ENCODE measurements at regions not wholly inside any gene's neighbourhood (a gene's known extent, or its start where the extent isn't known, plus 50 kb on each side); places are given as distances from the start of the nearest gene placed in this dataset.

DNA sequence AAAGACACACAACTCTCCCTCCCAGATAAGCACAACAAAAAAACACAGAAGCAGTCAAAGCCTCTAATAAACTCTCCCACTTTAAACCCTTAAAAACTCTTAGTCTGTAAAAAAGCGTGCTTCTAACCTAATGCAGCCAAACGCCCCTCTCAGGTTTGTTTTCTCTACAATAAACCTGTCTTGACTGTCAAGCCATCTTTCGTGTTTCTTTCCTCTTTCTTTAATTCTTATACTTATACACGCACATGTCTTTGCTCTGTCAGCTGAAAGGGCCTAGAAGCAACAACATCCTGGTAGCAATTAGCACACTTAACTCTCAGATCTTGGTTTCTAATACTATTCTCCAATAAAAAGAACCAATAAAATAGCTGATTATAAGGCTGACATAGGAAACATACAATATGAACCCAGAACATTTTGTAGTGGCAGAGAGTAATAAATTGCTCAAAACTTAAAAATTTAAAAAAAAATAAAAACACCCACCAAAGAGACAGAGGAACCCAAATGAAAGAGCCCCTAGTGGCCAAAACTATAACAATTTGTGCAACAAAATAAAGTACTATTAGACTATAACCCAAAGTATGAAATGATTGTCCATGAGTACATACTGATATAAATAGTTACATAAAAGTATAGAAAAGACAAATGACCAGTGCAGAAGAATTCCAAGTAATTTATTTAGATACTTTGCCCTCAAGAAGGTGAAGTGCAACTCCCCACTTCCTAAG, 440.4 kb upstream of the ADGRL3 start:
- ATAC-seq (no peak), DNase-seq (ENCODE audit: low spot score) (peak; percentile 13)
- no peaks in the 10 kb centered on the region for H3K4me1 ChIP-seq (ENCODE audit: insufficient read depth)
- H3K27me3 Mint-ChIP-seq (ENCODE audit: insufficient read depth, low read depth, poor library complexity) = peaks cover 2% of the 10 kb centered on the region
- no peaks in the 10 kb centered on the region for H4K20me1 ChIP-seq (replicated peaks; ENCODE audit: insufficient read depth)
- H3K4me1 Mint-ChIP-seq = no peaks in the 10 kb centered on the region
- H3K27ac ChIP-seq (ENCODE audit: low read depth) = no peak overlapping the region
- H3K4me3 ChIP-seq = no peak overlapping the region
- peaks cover 5% of the 10 kb centered on the region; the same call in 1 of the 2 replicates for H3K9me2 ChIP-seq (ENCODE audit: insufficient read depth)
- H3F3A ChIP-seq (replicated peaks; ENCODE audit: low read depth) = no peaks in the 10 kb centered on the region
- H3K4me3 Mint-ChIP-seq = no peak overlapping the region
- H3K27me3 ChIP-seq (ENCODE audit: insufficient read depth) = no peaks in the 10 kb centered on the region
- H3K36me3 Mint-ChIP-seq (ENCODE audit: low read depth) = peaks cover 23% of the 10 kb centered on the region
- peaks cover 6% of the 10 kb centered on the region; the same call in 1 of the 2 replicates for H3K36me3 ChIP-seq (ENCODE audit: insufficient read depth)
- H3K4me2 ChIP-seq = no peak overlapping the region
- no peak overlapping the region for H3K27ac Mint-ChIP-seq
- no peaks in the 10 kb centered on the region for H3K79me2 ChIP-seq (replicated peaks; ENCODE audit: insufficient read depth)
- peaks cover 30% of the 10 kb centered on the region for H3K9me3 Mint-ChIP-seq
- H2AFZ ChIP-seq = no peak overlapping the region
- TF ChIP-seq, protein P1, sequence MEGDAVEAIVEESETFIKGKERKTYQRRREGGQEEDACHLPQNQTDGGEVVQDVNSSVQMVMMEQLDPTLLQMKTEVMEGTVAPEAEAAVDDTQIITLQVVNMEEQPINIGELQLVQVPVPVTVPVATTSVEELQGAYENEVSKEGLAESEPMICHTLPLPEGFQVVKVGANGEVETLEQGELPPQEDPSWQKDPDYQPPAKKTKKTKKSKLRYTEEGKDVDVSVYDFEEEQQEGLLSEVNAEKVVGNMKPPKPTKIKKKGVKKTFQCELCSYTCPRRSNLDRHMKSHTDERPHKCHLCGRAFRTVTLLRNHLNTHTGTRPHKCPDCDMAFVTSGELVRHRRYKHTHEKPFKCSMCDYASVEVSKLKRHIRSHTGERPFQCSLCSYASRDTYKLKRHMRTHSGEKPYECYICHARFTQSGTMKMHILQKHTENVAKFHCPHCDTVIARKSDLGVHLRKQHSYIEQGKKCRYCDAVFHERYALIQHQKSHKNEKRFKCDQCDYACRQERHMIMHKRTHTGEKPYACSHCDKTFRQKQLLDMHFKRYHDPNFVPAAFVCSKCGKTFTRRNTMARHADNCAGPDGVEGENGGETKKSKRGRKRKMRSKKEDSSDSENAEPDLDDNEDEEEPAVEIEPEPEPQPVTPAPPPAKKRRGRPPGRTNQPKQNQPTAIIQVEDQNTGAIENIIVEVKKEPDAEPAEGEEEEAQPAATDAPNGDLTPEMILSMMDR (conservative IDR thresholded peaks at IDR 0.05; ENCODE audit: low read depth in 2 of 2) = peak in 1 of 2 experiments; percentile 47; a peak in 2 of 4 replicates
- no peak for TF ChIP-seq ZNF331 (CRISPR knock-in tag; IDR thresholded peaks at IDR 0.05; ENCODE audit: low read depth)

DNA sequence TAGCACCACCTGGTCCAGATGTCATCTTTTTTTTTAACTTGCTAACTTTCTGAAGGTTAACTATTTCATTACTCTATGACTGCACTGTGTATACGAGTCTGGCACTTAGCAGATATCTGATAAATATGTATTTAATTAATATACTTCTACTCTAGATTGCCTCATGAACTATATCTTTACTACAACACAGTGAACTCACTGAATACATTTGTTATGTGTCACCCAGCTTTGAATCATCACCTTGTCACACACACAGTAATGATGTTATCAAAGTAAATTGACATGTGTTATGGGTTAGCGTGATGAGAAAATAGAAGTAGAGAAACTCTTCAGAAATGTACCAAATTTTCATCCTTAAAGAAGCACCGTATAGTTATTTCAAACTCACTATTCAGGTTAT, 419.3 kb upstream of the ADGRL3 start:
- Histone ChIP-seq H3K9me2 (ENCODE audit: insufficient read depth) (no peaks in the 10 kb centered on the region), H3K27ac (ENCODE audit: low read depth) (no peak overlapping the region), H3K4me3 (no peak overlapping the region), H3K79me2 (replicated peaks; ENCODE audit: insufficient read depth) (no peaks in the 10 kb centered on the region), H3F3A (replicated peaks; ENCODE audit: low read depth) (no peaks in the 10 kb centered on the region), H3K4me1 (ENCODE audit: insufficient read depth) (no peaks in the 10 kb centered on the region), H3K4me2 (no peak overlapping the region), H3K36me3 (ENCODE audit: insufficient read depth) (no peaks in the 10 kb centered on the region), H2AFZ (no peak overlapping the region), H4K20me1 (replicated peaks; ENCODE audit: insufficient read depth) (no peaks in the 10 kb centered on the region), H3K27me3 (ENCODE audit: insufficient read depth) (no peaks in the 10 kb centered on the region)
- Mint-ChIP-seq H3K4me1 (no peaks in the 10 kb centered on the region), H3K36me3 (ENCODE audit: low read depth) (no peaks in the 10 kb centered on the region), H3K27me3 (ENCODE audit: insufficient read depth, low read depth, poor library complexity) (no peaks in the 10 kb centered on the region), H3K4me3 (no peak overlapping the region), H3K27ac (no peak overlapping the region), H3K9me3 (no peaks in the 10 kb centered on the region)
- DNase-seq (ENCODE audit: low spot score) (no peak), ATAC-seq (no peak)
- TF ChIP-seq, protein P2, sequence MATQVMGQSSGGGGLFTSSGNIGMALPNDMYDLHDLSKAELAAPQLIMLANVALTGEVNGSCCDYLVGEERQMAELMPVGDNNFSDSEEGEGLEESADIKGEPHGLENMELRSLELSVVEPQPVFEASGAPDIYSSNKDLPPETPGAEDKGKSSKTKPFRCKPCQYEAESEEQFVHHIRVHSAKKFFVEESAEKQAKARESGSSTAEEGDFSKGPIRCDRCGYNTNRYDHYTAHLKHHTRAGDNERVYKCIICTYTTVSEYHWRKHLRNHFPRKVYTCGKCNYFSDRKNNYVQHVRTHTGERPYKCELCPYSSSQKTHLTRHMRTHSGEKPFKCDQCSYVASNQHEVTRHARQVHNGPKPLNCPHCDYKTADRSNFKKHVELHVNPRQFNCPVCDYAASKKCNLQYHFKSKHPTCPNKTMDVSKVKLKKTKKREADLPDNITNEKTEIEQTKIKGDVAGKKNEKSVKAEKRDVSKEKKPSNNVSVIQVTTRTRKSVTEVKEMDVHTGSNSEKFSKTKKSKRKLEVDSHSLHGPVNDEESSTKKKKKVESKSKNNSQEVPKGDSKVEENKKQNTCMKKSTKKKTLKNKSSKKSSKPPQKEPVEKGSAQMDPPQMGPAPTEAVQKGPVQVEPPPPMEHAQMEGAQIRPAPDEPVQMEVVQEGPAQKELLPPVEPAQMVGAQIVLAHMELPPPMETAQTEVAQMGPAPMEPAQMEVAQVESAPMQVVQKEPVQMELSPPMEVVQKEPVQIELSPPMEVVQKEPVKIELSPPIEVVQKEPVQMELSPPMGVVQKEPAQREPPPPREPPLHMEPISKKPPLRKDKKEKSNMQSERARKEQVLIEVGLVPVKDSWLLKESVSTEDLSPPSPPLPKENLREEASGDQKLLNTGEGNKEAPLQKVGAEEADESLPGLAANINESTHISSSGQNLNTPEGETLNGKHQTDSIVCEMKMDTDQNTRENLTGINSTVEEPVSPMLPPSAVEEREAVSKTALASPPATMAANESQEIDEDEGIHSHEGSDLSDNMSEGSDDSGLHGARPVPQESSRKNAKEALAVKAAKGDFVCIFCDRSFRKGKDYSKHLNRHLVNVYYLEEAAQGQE (IDR thresholded peaks at IDR 0.05; ENCODE audit: unreplicated experiment) = no peak
- TF ChIP-seq, protein P1 (conservative IDR thresholded peaks at IDR 0.05; ENCODE audit: low read depth in 2 of 2) = no peak
- TF ChIP-seq ZNF114 (CRISPR knock-in tag; IDR thresholded peaks at IDR 0.05) = no peak
- no peak for TF ChIP-seq ZNF331 (CRISPR knock-in tag; IDR thresholded peaks at IDR 0.05; ENCODE audit: low read depth)
- no peak for TF ChIP-seq CREB1 (CRISPR knock-in tag; IDR thresholded peaks at IDR 0.05; ENCODE audit: low read depth)
- TF ChIP-seq, protein P3, sequence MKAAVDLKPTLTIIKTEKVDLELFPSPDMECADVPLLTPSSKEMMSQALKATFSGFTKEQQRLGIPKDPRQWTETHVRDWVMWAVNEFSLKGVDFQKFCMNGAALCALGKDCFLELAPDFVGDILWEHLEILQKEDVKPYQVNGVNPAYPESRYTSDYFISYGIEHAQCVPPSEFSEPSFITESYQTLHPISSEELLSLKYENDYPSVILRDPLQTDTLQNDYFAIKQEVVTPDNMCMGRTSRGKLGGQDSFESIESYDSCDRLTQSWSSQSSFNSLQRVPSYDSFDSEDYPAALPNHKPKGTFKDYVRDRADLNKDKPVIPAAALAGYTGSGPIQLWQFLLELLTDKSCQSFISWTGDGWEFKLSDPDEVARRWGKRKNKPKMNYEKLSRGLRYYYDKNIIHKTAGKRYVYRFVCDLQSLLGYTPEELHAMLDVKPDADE (IDR thresholded peaks at IDR 0.05) = no peak
- TF ChIP-seq JUNB (IDR thresholded peaks at IDR 0.05; ENCODE audit: unreplicated experiment) = no peak
- no peak for TF ChIP-seq EZH2phosphoT487 (IDR thresholded peaks at IDR 0.05; ENCODE audit: unreplicated experiment)
- no peak for TF ChIP-seq STAT1 (IDR thresholded peaks at IDR 0.05; ENCODE audit: unreplicated experiment)
- TF ChIP-seq EZH2 (IDR thresholded peaks at IDR 0.05; ENCODE audit: low read depth, unreplicated experiment) = no peak
- TF ChIP-seq NANOG (IDR thresholded peaks at IDR 0.05; ENCODE audit: borderline replicate concordance) = no peak
- no peak for TF ChIP-seq POLR2AphosphoS5 (IDR thresholded peaks at IDR 0.05; ENCODE audit: low read depth)
